ENCODE measurements at regions not wholly inside any gene's neighbourhood (a gene's known extent, or its start where the extent isn't known, plus 50 kb on each side); places are given as distances from the start of the nearest gene placed in this dataset.

GRCh38 chr9:110006657-110007056 lies 201.3 kb downstream of the C9orf152 start:
- Mint-ChIP-seq H3K27ac (ENCODE audit: unreplicated experiment) (no peak overlapping the region), H3K4me1 (ENCODE audit: low read depth, unreplicated experiment) (peaks cover 14% of the 10 kb centered on the region), H3K4me3 (ENCODE audit: unreplicated experiment) (no peak overlapping the region), H3K9me3 (ENCODE audit: unreplicated experiment) (peaks cover 15% of the 10 kb centered on the region), H3K27me3 (ENCODE audit: low read depth, unreplicated experiment) (no peaks in the 10 kb centered on the region), H3K36me3 (ENCODE audit: low read depth, unreplicated experiment) (peaks cover 9% of the 10 kb centered on the region)
- no peaks in the 10 kb centered on the region for H3K9me3 ChIP-seq (ENCODE audit: insufficient read depth, low read depth, low read length)
- no peaks in the 10 kb centered on the region for H3K79me2 ChIP-seq (ENCODE audit: insufficient read depth, low read length)
- no peak overlapping the region for H3K4me3 ChIP-seq (ENCODE audit: insufficient read depth, low read depth, low read length)
- H4K20me1 ChIP-seq (ENCODE audit: insufficient read depth, low read length), result peaks cover 2% of the 10 kb centered on the region
- no peak for TF ChIP-seq CTCF (IDR thresholded peaks at IDR 0.05; ENCODE audit: insufficient read depth, low read depth, low read length)
- TF ChIP-seq EZH2 (IDR thresholded peaks at IDR 0.05; ENCODE audit: insufficient read depth, low read length), result no peak
- no peak overlapping the region for H2AFZ ChIP-seq (ENCODE audit: low read depth, low read length)
- H3K4me1 ChIP-seq (ENCODE audit: insufficient read depth, low read length), result no peaks in the 10 kb centered on the region
- no peak overlapping the region for H3K4me2 ChIP-seq (ENCODE audit: low read length)
- H3K36me3 ChIP-seq (ENCODE audit: insufficient read depth, low read length), result no peaks in the 10 kb centered on the region
- no peak for DNase-seq (ENCODE audit: low read depth)
- H3K27me3 ChIP-seq (ENCODE audit: insufficient read depth, low read length), result no peaks in the 10 kb centered on the region
- H3K9ac ChIP-seq (ENCODE audit: low read length), result no peak overlapping the region
- no peak for FAIRE-seq
- no peak overlapping the region for H3K27ac ChIP-seq (ENCODE audit: low read depth, low read length)

GRCh38 chr9:110007477-110008270 lies 200.3 kb downstream of the C9orf152 start:
- H3K4me1 ChIP-seq (ENCODE audit: insufficient read depth, low read length), result no peaks in the 10 kb centered on the region
- H3K9me3 ChIP-seq (ENCODE audit: insufficient read depth, low read depth, low read length), result no peaks in the 10 kb centered on the region
- H3K79me2 ChIP-seq (ENCODE audit: insufficient read depth, low read length), result no peaks in the 10 kb centered on the region
- no peaks in the 10 kb centered on the region for H3K36me3 ChIP-seq (ENCODE audit: insufficient read depth, low read length)
- H4K20me1 ChIP-seq (ENCODE audit: insufficient read depth, low read length), result peaks cover 2% of the 10 kb centered on the region
- H3K27me3 ChIP-seq (ENCODE audit: insufficient read depth, low read length), result no peaks in the 10 kb centered on the region
- Mint-ChIP-seq H3K27me3 (ENCODE audit: low read depth, unreplicated experiment) (no peaks in the 10 kb centered on the region), H3K4me3 (ENCODE audit: unreplicated experiment) (peak overlapping the region; percentile 7), H3K27ac (ENCODE audit: unreplicated experiment) (peak overlapping the region; percentile 92), H3K36me3 (ENCODE audit: low read depth, unreplicated experiment) (peaks cover 9% of the 10 kb centered on the region), H3K4me1 (ENCODE audit: low read depth, unreplicated experiment) (peaks cover 14% of the 10 kb centered on the region), H3K9me3 (ENCODE audit: unreplicated experiment) (peaks cover 14% of the 10 kb centered on the region)
- no peak overlapping the region for H3K27ac ChIP-seq (ENCODE audit: low read depth, low read length)
- DNase-seq (ENCODE audit: low read depth) (no peak), FAIRE-seq (no peak)
- H3K4me2 ChIP-seq (ENCODE audit: low read length), result no peak overlapping the region
- no peak overlapping the region for H2AFZ ChIP-seq (ENCODE audit: low read depth, low read length)
- TF ChIP-seq CTCF (IDR thresholded peaks at IDR 0.05; ENCODE audit: insufficient read depth, low read depth, low read length), result no peak
- TF ChIP-seq EZH2 (IDR thresholded peaks at IDR 0.05; ENCODE audit: insufficient read depth, low read length), result no peak
- no peak overlapping the region for H3K4me3 ChIP-seq (ENCODE audit: insufficient read depth, low read depth, low read length)
- no peak overlapping the region for H3K9ac ChIP-seq (ENCODE audit: low read length)

- H3K27me3 ChIP-seq (ENCODE audit: insufficient read depth, low read length), result no peaks in the 10 kb centered on the region
- no peaks in the 10 kb centered on the region for H3K79me2 ChIP-seq (ENCODE audit: insufficient read depth, low read length)
- TF ChIP-seq EZH2 (IDR thresholded peaks at IDR 0.05; ENCODE audit: insufficient read depth, low read length) (no peak), CTCF (IDR thresholded peaks at IDR 0.05; ENCODE audit: insufficient read depth, low read depth, low read length) (no peak)
- no peaks in the 10 kb centered on the region for H3K36me3 ChIP-seq (ENCODE audit: insufficient read depth, low read length)
- H3K4me2 ChIP-seq (ENCODE audit: low read length), result no peak overlapping the region
- peaks cover 10% of the 10 kb centered on the region for H3K9me3 Mint-ChIP-seq (ENCODE audit: unreplicated experiment)
- no peak overlapping the region for H3K27ac ChIP-seq (ENCODE audit: low read depth, low read length)
- peaks cover 14% of the 10 kb centered on the region for H3K4me1 Mint-ChIP-seq (ENCODE audit: low read depth, unreplicated experiment)
- no peaks in the 10 kb centered on the region for H3K4me1 ChIP-seq (ENCODE audit: insufficient read depth, low read length)
- FAIRE-seq (no peak), DNase-seq (ENCODE audit: low read depth) (no peak)
- no peaks in the 10 kb centered on the region for H3K27me3 Mint-ChIP-seq (ENCODE audit: low read depth, unreplicated experiment)
- H3K9ac ChIP-seq (ENCODE audit: low read length), result no peak overlapping the region
- no peak overlapping the region for H3K27ac Mint-ChIP-seq (ENCODE audit: unreplicated experiment)
- no peak overlapping the region for H3K4me3 Mint-ChIP-seq (ENCODE audit: unreplicated experiment)
- no peak overlapping the region for H3K4me3 ChIP-seq (ENCODE audit: insufficient read depth, low read depth, low read length)
- H3K9me3 ChIP-seq (ENCODE audit: insufficient read depth, low read depth, low read length), result no peaks in the 10 kb centered on the region
- peaks cover 9% of the 10 kb centered on the region for H3K36me3 Mint-ChIP-seq (ENCODE audit: low read depth, unreplicated experiment)
- H2AFZ ChIP-seq (ENCODE audit: low read depth, low read length), result no peak overlapping the region
- H4K20me1 ChIP-seq (ENCODE audit: insufficient read depth, low read length), result peaks cover 2% of the 10 kb centered on the region
Observed at GRCh38 chr9:110008663-110009062, 199.3 kb downstream of the C9orf152 start.
